ENCODE measurements at regions not wholly inside any gene's neighbourhood (a gene's known extent, or its start where the extent isn't known, plus 50 kb on each side); places are given as distances from the start of the nearest gene placed in this dataset.
"Not testable (repeated sequence)": the region's sequence is repeated elsewhere in the genome, so short reads cannot be mapped to it uniquely, and the experiment has no call there.

GRCh38 chr2:21814588-21815149 lies 690.9 kb downstream of the TDRD15 start:
- in situ Hi-C loops (cut with HindIII; ENCODE audit: low pct_ligation_motif_present, low pct_unique_long_range_greater_than_20kb, low sequenced_read_pairs), result no loop called here
- no peak for DNase-seq

- in situ Hi-C loops (cut with HindIII; ENCODE audit: low pct_ligation_motif_present, low pct_unique_long_range_greater_than_20kb, low sequenced_read_pairs), result no loop called here
These were observed 694.5 kb downstream of the TDRD15 start for GRCh38 chr2:21818212-21818795.

GRCh38 chr2:21819454-21819853 lies 695.7 kb downstream of the TDRD15 start:
- no peak for DNase-seq
- in situ Hi-C loops (cut with HindIII; ENCODE audit: low pct_ligation_motif_present, low pct_unique_long_range_greater_than_20kb, low sequenced_read_pairs), result no loop called here

More at GRCh38 chr2:21818212-21818795, 694.5 kb downstream of the TDRD15 start:
- DNase-seq, result no peak

GRCh38 chr2:21820271-21820670 lies 696.5 kb downstream of the TDRD15 start:
- in situ Hi-C loops (cut with HindIII; ENCODE audit: low pct_ligation_motif_present, low pct_unique_long_range_greater_than_20kb, low sequenced_read_pairs), result no loop called here
- DNase-seq, result no peak

- in situ Hi-C loops (cut with HindIII; ENCODE audit: low pct_ligation_motif_present, low pct_unique_long_range_greater_than_20kb, low sequenced_read_pairs), result no loop called here
- DNase-seq, result no peak
These were observed 698.0 kb downstream of the TDRD15 start for GRCh38 chr2:21821672-21822227.

- in situ Hi-C loops (cut with HindIII; ENCODE audit: low pct_ligation_motif_present, low pct_unique_long_range_greater_than_20kb, low sequenced_read_pairs), result no loop called here
These were observed 698.7 kb downstream of the TDRD15 start for GRCh38 chr2:21822505-21822904.

GRCh38 chr2:21833767-21834166 lies 710.0 kb downstream of the TDRD15 start:
- in situ Hi-C loops (cut with HindIII; ENCODE audit: low pct_ligation_motif_present, low pct_unique_long_range_greater_than_20kb, low sequenced_read_pairs), result no loop called here
- DNase-seq, result no peak

More at GRCh38 chr2:21822505-21822904, 698.7 kb downstream of the TDRD15 start:
- no peak for DNase-seq

GRCh38 chr2:21836261-21836660 lies 712.5 kb downstream of the TDRD15 start:
- in situ Hi-C loops (cut with HindIII; ENCODE audit: low pct_ligation_motif_present, low pct_unique_long_range_greater_than_20kb, low sequenced_read_pairs), result no loop called here

GRCh38 chr2:21836719-21837118 lies 713.0 kb downstream of the TDRD15 start:
- in situ Hi-C loops (cut with HindIII; ENCODE audit: low pct_ligation_motif_present, low pct_unique_long_range_greater_than_20kb, low sequenced_read_pairs), result no loop called here
- DNase-seq, result no peak

More at GRCh38 chr2:21836261-21836660, 712.5 kb downstream of the TDRD15 start:
- DNase-seq, result no peak

GRCh38 chr2:21837168-21837960 lies 713.6 kb downstream of the TDRD15 start:
- in situ Hi-C loops (cut with HindIII; ENCODE audit: low pct_ligation_motif_present, low pct_unique_long_range_greater_than_20kb, low sequenced_read_pairs), result no loop called here
- DNase-seq, result no peak

GRCh38 chr2:21841341-21841740 lies 717.6 kb downstream of the TDRD15 start:
- in situ Hi-C loops (cut with HindIII; ENCODE audit: low pct_ligation_motif_present, low pct_unique_long_range_greater_than_20kb, low sequenced_read_pairs), result no loop called here
- DNase-seq, result no peak

- in situ Hi-C loops (cut with HindIII; ENCODE audit: low pct_ligation_motif_present, low pct_unique_long_range_greater_than_20kb, low sequenced_read_pairs); DNase-seq: not testable (repeated sequence)
These were observed 726.6 kb downstream of the TDRD15 start for GRCh38 chr2:21850367-21850766.

GRCh38 chr2:21854938-21855337 lies 731.2 kb downstream of the TDRD15 start:
- in situ Hi-C loops (cut with HindIII; ENCODE audit: low pct_ligation_motif_present, low pct_unique_long_range_greater_than_20kb, low sequenced_read_pairs), result no loop called here
- DNase-seq, result no peak

- no peak for DNase-seq
- in situ Hi-C loops (cut with HindIII; ENCODE audit: low pct_ligation_motif_present, low pct_unique_long_range_greater_than_20kb, low sequenced_read_pairs), result no loop called here
These were observed 732.9 kb downstream of the TDRD15 start for GRCh38 chr2:21856708-21857107.

- in situ Hi-C loops (cut with HindIII; ENCODE audit: low pct_ligation_motif_present, low pct_unique_long_range_greater_than_20kb, low sequenced_read_pairs), result no loop called here
- DNase-seq, result no peak
These were observed 737.1 kb downstream of the TDRD15 start for GRCh38 chr2:21860907-21861306.

GRCh38 chr2:21866316-21866715 lies 742.5 kb downstream of the TDRD15 start:
- DNase-seq, result no peak
- in situ Hi-C loops (cut with HindIII; ENCODE audit: low pct_ligation_motif_present, low pct_unique_long_range_greater_than_20kb, low sequenced_read_pairs), result no loop called here

- in situ Hi-C loops (cut with HindIII; ENCODE audit: low pct_ligation_motif_present, low pct_unique_long_range_greater_than_20kb, low sequenced_read_pairs), result no loop called here
- no peak for DNase-seq
These were observed 764.1 kb downstream of the TDRD15 start for GRCh38 chr2:21887881-21888280.

- in situ Hi-C loops (cut with HindIII; ENCODE audit: low pct_ligation_motif_present, low pct_unique_long_range_greater_than_20kb, low sequenced_read_pairs), result no loop called here
- DNase-seq, result no peak
These were observed 766.3 kb downstream of the TDRD15 start for GRCh38 chr2:21890041-21890440.

- in situ Hi-C loops (cut with HindIII; ENCODE audit: low pct_ligation_motif_present, low pct_unique_long_range_greater_than_20kb, low sequenced_read_pairs), result no loop called here
- no peak for DNase-seq
These were observed 766.9 kb downstream of the TDRD15 start for GRCh38 chr2:21890716-21891115.

Measured in ACHN (cell line).